Thoracic aorta (tissue), 2 donors: ENCODE measurements at regions not wholly inside any gene's neighbourhood (a gene's known extent, or its start where the extent isn't known, plus 50 kb on each side); places are given as distances from the start of the nearest gene placed in this dataset.
A peak's percentile ranks its signal among the peaks of the same experiment; 100 is the strongest.
"Not testable (repeated sequence)": the region's sequence is repeated elsewhere in the genome, so short reads cannot be mapped to it uniquely, and the experiment has no call there.

ENCODE experiments used
- ATAC-seq: fragments of 150-250 bp; one replicate; pipeline ENCODE4 v1.8.0; 2017; ENCODE audit warnings: low read depth; ENCODE audit not compliant: insufficient number of reproducible peaks, low FRiP score
- DNase-seq: peaks from one replicate; pipeline ENCODE4 v3.0.0-alpha.2; 2020; ENCODE audit warnings: low spot score
- H3K27ac ChIP-seq, 2 donors: fragments of 200-600 bp; sonication (generic); 1 replicate in 1 of 2; 2 replicates in 1 of 2; pipeline ENCODE4 v1.5.1; 2016; ENCODE audit warnings: mild to moderate bottlenecking in 2 of 2, moderate library complexity in 2 of 2
- H3K27me3 ChIP-seq: fragments of 200-600 bp; sonication (generic); replicated peaks from 2 replicates; pipeline ENCODE4 v1.6.0; 2016; ENCODE audit warnings: mild to moderate bottlenecking; ENCODE audit not compliant: insufficient read depth
- H3K36me3 ChIP-seq: fragments of 200-600 bp; sonication (generic); one replicate; pipeline ENCODE4 v1.5.1; 2016
- H3K4me1 ChIP-seq, 2 donors: fragments of 200-600 bp; sonication (generic); 1 replicate in 1 of 2; 2 replicates in 1 of 2; pipeline versions ENCODE4 v1.5.1 to v1.6.0; 2016; ENCODE audit warnings: low read depth in 2 of 2, mild to moderate bottlenecking in 1 of 2; ENCODE audit not compliant: control insufficient read depth in 1 of 2
- H3K4me3 ChIP-seq: fragments of 200-600 bp; sonication (generic); 2 replicates; pipeline ENCODE4 v1.5.1; 2016; ENCODE audit warnings: mild to moderate bottlenecking
- H3K9me3 ChIP-seq: fragments of 200-600 bp; sonication (generic); 2 replicates; pipeline ENCODE4 v1.5.1; 2016
- TF ChIP-seq, protein P1 (sequence below): fragments of 200-600 bp; sonication (generic); IDR thresholded peaks from one replicate; pipeline ENCODE4 v1.5.1; 2019; ENCODE audit warnings: antibody characterized with exemption

DNA sequence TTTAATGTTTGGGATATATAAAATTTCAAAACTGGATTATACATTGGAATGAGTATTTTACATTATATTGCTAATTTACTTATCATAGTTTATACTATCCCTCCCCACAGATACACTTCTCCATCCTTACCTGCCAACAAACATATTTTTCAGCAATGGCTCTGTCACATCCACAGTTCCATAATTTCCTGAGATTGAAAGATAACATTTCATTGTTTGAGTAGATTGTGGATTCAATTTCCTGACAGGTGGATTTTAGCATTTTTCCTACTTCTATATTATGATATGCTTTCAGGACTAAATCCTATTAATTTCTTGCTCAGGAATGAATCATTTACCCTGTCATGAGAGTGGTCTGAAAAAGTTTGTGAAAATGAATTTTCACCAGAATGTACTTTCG, 115.3 kb upstream of the KLHL4 start:
- H3K27ac ChIP-seq: no peak overlapping the region
- TF ChIP-seq, protein P1, sequence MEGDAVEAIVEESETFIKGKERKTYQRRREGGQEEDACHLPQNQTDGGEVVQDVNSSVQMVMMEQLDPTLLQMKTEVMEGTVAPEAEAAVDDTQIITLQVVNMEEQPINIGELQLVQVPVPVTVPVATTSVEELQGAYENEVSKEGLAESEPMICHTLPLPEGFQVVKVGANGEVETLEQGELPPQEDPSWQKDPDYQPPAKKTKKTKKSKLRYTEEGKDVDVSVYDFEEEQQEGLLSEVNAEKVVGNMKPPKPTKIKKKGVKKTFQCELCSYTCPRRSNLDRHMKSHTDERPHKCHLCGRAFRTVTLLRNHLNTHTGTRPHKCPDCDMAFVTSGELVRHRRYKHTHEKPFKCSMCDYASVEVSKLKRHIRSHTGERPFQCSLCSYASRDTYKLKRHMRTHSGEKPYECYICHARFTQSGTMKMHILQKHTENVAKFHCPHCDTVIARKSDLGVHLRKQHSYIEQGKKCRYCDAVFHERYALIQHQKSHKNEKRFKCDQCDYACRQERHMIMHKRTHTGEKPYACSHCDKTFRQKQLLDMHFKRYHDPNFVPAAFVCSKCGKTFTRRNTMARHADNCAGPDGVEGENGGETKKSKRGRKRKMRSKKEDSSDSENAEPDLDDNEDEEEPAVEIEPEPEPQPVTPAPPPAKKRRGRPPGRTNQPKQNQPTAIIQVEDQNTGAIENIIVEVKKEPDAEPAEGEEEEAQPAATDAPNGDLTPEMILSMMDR: no peak
- H3K4me3 ChIP-seq: no peak overlapping the region
- DNase-seq (no peak), ATAC-seq (no peak)
- no peaks in the 10 kb centered on the region for H3K36me3 ChIP-seq
- H3K27me3 ChIP-seq: no peaks in the 10 kb centered on the region
- H3K4me1 ChIP-seq: no peaks in the 10 kb centered on the region
- no peaks in the 10 kb centered on the region for H3K9me3 ChIP-seq

DNA sequence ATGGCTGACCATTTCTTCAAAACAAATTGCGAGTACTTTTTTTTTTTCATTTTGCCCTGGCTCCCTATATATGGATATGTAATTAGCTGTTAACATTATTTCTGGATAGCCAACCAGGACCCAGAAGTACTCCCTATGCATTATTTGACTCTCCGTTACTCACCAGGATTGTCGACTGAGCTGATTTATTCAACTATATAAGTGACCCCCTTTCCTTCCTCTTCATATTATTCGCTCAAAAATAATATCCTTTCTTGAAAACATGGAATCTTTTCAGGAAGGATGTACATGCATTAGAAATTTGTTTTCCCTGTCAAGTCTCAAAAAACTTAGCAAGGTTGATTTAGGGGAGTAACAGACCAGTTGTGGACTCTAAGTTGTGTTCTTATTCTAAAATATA, 114.1 kb upstream of the KLHL4 start:
- Histone ChIP-seq H3K27me3 (no peaks in the 10 kb centered on the region), H3K4me1 (peaks cover 0 to 2% of the 10 kb centered on the region in 2 donors)
- ATAC-seq: no peak

DNA sequence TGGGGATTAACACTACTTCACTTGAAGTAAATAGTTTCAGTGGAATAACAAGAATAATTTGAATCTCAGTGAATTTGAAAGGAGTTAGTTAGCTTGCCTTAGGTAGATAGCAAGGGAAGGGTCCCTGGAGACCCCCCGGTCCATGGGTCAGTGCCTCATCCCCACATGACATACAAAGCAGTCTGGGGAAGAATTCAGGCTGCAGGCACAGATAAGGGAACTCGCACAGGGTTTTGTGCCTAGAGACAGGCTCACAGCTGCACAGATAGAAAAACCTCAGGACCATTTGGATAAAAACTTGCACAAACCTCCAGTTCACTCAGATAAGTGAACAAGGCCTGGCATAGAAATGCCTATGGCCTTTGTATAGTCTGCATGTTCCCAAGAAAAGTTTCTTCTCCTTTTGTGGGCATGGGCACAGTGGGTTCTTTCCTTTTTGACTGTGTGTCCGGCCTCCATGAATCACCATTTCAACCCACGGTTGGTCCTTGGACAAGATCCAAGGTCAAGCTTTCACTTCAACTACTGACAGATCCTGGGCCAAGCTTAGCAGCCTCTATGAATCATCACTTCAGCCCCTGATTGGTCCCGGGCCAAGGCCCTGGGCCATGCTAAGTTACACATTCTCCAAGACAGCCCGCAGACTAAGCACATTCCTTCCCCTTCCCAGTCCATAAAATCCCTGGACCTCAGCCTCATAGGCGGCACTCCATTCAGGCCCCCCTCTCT, 108.3 kb upstream of the KLHL4 start:
- Histone ChIP-seq H3K4me1 (peaks cover 0 to 8% of the 10 kb centered on the region in 2 donors), H3K36me3 (no peaks in the 10 kb centered on the region), H3K27me3 (no peaks in the 10 kb centered on the region), H3K27ac (peak overlapping the region; percentile 43 to 63), H3K9me3 (no peaks in the 10 kb centered on the region), H3K4me3 (no peak overlapping the region)
- ATAC-seq: peak; percentile 92
- TF ChIP-seq, protein P1: no peak
- peak; percentile 26 for DNase-seq

More for the DNA sequence above, 114.1 kb upstream of the KLHL4 start:
- no peak for DNase-seq
- H3K27ac ChIP-seq: no peak overlapping the region
- H3K36me3 ChIP-seq: no peaks in the 10 kb centered on the region
- no peaks in the 10 kb centered on the region for H3K9me3 ChIP-seq
- H3K4me3 ChIP-seq: no peak overlapping the region
- TF ChIP-seq, protein P1: no peak

DNA sequence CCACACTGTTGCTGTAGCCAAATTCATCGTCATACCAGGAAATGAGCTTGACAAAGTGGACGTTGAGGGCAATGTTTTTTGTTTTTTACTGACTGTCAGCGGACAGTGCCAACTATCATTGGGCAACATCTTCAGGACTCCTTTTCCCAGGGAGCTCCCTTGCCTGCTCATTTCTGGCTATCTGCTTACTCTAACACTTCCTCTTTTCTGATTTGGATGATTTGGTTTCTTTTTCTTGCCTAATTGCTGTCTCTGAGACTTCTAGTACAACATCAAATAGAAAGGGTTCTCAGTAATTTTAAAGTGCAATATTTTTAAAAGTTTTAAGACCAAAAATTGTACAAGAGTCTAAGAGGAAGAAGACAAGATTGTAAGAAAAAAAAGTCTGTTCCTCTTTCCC, 92.0 kb upstream of the KLHL4 start:
- H3K4me3 ChIP-seq: no peak overlapping the region
- TF ChIP-seq, protein P1: no peak
- no peak overlapping the region for H3K27ac ChIP-seq
- H3K4me1 ChIP-seq: no peaks in the 10 kb centered on the region
- ATAC-seq (no peak), DNase-seq (no peak)
- H3K36me3 ChIP-seq: no peaks in the 10 kb centered on the region
- no peaks in the 10 kb centered on the region for H3K9me3 ChIP-seq
- no peaks in the 10 kb centered on the region for H3K27me3 ChIP-seq

DNA sequence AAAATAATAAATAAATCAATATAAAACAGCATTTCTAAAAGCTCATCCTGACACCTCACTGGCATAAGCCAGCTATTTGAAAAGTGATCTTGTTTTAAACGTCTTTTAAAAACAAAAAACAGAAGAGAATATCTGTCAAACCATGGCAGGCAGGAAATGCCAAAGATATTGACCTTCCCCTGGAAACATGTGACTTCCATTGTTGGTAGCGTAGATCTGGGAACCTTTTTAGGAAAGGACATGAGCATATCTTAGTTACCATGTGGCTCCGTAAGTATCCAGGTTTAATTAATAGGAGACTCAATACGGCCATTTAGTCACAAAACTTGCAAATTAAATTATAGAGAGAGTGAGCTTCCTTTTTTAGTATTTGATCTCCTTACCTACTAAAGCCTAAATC, 83.0 kb upstream of the KLHL4 start:
- H3K4me3 ChIP-seq: no peak overlapping the region
- no peak for DNase-seq
- no peak overlapping the region for H3K27ac ChIP-seq
- no peaks in the 10 kb centered on the region for H3K36me3 ChIP-seq
- no peaks in the 10 kb centered on the region for H3K9me3 ChIP-seq
- ATAC-seq: no peak
- H3K4me1 ChIP-seq: no peaks in the 10 kb centered on the region
- no peaks in the 10 kb centered on the region for H3K27me3 ChIP-seq
- TF ChIP-seq, protein P1: no peak

DNA sequence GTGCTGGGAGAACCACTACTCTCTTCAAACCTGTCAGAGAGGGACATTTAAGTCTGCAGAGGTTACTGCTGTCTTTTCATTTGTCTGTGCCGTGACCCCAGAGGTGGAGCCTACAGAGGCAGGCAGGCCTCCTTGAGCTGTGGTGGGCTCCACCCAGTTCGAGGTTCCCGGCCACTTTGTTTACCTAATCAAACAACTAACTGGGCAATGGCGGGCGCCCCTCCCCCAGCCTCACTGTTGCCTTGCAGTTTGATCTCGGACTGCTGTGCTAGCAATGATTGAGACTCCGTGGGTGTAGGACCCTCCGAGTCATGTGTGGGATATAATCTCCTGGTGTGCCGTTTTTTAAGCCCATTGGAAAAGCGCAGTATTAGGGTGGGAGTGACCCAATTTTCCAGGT, 69.0 kb upstream of the KLHL4 start:
- H3K4me1 ChIP-seq, ATAC-seq, H3K27ac ChIP-seq, H3K9me3 ChIP-seq, H3K27me3 ChIP-seq, H3K4me3 ChIP-seq, DNase-seq, H3K36me3 ChIP-seq: not testable (repeated sequence)

DNA sequence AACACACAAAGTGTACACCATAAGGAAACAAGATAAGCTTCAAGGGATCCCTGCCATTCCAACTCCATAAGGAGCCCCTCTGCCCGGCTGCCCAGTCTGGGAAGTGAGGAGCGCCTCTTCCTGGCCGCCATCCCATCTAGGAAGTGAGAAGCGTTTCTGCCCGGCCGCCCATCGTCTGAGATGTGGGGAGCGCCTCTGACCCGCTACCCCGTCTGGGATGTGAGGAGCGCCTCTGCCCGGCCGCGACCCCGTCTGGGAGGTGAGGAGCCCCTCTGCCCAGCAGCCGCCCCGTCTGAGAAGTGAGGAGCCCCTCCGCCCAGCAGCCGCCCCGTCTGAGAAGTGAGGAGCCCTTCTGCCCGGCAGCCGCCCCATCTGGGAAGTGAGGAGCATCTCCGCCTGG, 51.8 kb upstream of the KLHL4 start:
- not testable (repeated sequence) for DNase-seq, ATAC-seq, H3K4me1 ChIP-seq, H3K36me3 ChIP-seq, H3K9me3 ChIP-seq, H3K4me3 ChIP-seq, H3K27ac ChIP-seq, H3K27me3 ChIP-seq
